ENCODE measurements at regions not wholly inside any gene's neighbourhood (a gene's known extent, or its start where the extent isn't known, plus 50 kb on each side); places are given as distances from the start of the nearest gene placed in this dataset.
A peak's percentile ranks its signal among the peaks of the same experiment; 100 is the strongest.
"Not testable (repeated sequence)": the region's sequence is repeated elsewhere in the genome, so short reads cannot be mapped to it uniquely, and the experiment has no call there.

GRCh38 chr4:187125062-187125461 lies 401.4 kb upstream of the FAT1 start:
- DNase-seq (ENCODE audit: low read depth), result no peak

DNA sequence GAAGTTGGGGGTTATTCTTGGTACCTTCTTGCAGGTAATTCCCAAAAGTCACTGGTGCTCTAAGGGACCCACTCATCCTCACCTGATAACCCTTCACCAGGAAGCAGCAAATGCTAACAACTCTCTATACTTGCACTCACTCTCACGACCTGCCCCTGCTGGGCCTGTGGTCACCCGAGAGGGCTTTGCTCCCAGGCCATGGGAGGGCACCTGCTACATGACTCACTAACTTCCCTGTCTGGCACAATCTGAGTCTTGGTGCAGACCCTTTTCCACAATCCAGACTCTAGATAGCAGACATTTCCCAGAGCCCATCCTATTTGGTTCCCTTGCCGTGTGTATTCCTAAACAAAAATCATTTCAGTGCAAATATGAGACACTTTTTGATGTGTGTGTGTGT lies 403.8 kb upstream of the FAT1 start:
- no peak for DNase-seq (ENCODE audit: low read depth)

DNA sequence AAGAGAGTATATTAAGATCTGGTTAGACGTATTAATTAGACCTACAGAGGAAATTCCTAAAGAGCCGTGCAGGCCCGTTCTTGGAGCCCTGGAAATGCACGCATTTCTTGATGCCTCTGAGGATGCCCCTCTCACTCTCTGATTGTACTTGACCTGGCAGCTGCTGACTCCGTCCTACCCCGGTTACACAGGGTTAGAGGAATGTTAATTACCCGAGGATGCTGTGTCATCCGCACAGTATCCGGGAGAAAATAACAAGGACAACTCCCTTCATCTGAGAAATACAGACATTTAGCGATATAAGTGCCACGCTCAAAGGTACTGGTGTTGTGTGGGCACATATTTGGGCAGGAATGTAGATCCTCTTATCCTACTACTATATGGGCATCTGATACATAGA lies 404.6 kb upstream of the FAT1 start:
- peak; percentile 13 for DNase-seq (ENCODE audit: low read depth)

- no peak for DNase-seq (ENCODE audit: low read depth)
These were observed 405.3 kb upstream of the FAT1 start for GRCh38 chr4:187128976-187129375.

DNA sequence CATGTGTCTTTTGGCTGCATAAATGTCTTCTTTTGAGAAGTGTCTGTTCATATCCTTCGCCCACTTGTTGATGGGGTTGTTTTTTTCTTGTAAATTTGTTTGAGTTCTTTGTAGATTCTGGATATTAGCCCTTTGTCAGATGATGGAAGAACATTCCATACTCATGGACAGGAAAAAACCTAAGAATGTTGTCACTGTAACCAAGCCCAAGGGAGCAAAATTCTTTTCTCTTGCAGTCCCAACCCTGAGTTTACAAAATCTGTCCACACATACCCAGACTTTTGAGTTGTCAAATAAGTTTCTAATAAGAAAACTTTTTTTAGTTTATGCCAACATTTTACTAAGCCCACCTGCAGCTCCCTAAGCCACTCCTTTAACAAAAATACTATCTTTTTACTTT lies 408.2 kb upstream of the FAT1 start:
- not testable (repeated sequence) for DNase-seq (ENCODE audit: low read depth)

DNA sequence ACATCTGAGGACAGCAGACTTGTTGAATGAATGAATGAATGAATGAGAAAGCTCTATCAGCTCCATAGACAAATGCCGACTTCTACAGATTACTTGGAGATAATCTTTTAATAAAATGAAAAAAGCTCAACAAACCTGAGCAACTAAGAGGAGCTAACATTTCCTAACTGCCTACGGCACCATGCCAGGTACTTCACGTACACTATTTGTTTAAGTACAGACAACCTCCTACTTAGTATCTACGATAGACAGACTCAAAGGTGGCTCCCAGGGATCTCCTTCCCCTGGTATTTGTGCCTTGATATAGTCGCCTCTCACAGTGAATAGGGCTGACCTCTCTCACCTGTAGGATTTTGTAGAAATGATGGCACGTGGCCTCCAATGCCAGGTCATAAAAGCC lies 412.2 kb upstream of the FAT1 start:
- no peak for DNase-seq (ENCODE audit: low read depth)

DNA sequence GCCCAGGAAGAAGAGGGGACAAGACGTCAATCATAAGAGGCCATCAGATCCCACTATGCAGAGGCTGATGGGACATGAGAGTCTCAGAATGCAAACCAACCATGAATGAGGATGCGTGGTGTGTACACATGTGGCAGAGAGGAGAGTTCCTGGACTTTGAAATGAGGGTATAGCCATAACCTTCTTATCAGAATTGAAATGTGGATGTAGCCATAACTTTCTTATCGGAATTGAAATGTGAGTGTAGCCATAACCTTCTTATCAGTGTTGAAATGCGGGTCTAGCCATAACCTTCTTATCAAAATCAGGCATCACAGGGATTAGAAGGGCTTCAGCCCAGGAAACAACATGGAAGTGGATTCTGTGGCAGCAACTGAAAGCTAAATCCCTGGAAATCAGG lies 415.5 kb upstream of the FAT1 start:
- no peak for DNase-seq (ENCODE audit: low read depth)

GRCh38 chr4:187141101-187141500 lies 417.4 kb upstream of the FAT1 start:
- DNase-seq (ENCODE audit: low read depth), result no peak

DNA sequence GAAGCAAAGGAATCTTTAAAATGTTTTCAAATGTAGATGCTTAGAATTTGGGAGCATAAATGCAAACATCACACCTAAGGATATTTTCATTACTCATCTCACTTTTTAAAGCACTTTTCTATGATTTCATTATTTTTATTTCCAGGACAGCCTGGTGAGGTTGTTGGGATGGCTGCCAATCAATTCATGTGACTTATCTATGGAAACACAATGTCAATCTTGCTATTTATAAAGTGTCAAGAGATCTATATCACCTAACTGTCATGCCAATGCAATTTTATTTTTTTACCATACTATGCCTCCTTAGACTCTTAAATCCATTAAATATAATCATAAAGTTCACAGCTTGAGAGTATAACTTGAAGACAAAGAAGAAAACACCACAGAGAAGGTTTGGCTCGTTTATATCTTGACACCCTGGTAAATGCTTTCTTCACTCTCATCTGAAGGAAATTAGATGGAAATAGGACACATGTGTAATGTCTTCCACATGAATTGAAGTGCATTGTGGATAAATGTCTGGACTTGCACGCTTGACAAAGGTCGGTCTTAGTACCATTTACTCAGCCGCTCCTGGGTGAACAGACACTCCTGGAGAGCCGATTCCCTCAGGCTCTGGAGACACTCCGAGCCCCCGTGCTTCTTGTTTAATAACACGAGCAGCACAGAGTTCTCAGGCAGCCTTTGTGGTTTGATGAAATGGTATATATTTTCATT lies 425.7 kb upstream of the FAT1 start:
- no peak for DNase-seq (ENCODE audit: low read depth)

DNA sequence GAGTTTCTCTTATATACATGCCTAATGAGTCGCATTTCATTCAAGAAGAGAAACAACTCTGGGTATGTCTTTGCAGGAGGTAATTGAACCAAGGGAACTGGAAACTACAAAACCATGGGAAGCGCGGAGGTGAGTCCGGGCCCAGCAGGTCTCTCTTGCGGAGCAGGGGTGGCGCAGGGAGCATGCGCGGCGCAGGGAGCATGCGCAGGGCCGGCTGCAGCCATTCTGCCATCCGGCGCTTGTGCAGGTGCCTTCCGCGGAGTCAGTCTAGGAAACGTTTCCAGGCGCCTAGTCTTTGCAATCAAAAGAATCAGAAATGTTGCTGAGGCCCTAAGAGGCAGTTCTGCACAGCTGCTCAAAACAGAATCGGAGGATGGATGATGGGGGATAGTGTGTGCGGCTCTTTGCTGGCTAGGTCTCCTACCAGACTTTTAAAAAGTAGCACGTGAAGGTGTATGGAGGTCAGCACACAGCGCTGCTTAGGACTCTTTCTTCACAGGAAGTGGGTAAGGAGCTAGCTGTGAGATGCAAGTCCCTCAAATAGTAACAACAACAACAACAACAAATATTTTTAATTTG lies 433.8 kb upstream of the FAT1 start:
- no peak for DNase-seq (ENCODE audit: low read depth)

- DNase-seq (ENCODE audit: low read depth), result no peak
These were observed 434.3 kb upstream of the FAT1 start for GRCh38 chr4:187158003-187158402.

GRCh38 chr4:187160486-187160885 lies 436.8 kb upstream of the FAT1 start:
- no peak for DNase-seq (ENCODE audit: low read depth)

DNA sequence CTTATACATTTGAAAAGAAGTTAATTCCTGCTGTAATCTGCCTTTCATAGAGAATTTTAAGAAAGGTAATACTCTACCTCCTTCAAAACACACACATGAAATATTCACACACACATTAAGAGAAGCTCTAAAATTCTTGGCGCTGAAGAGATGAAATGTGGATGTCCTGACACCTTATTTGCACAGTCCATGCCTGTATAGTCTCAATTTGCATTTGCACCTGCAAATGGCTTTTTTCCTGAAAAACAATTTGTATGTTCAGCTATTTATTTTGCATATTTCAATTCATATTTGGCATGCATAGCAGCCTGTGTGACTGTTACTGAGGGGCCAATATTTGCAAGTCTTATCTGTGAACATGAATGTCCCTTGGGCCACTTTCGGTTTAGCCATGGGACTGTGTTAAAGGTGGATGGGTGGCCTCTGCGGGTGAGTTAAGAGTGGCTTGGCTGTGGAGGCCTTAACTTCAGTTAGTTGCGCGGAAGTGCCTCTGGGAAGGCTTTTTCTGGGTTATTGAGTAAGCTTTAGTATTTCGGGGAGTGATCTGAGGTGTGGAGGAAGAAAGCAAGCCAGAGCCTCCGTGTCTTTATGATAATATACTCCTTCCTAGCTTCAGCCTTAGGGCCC lies 443.3 kb upstream of the FAT1 start:
- no peak for DNase-seq (ENCODE audit: low read depth)

DNA sequence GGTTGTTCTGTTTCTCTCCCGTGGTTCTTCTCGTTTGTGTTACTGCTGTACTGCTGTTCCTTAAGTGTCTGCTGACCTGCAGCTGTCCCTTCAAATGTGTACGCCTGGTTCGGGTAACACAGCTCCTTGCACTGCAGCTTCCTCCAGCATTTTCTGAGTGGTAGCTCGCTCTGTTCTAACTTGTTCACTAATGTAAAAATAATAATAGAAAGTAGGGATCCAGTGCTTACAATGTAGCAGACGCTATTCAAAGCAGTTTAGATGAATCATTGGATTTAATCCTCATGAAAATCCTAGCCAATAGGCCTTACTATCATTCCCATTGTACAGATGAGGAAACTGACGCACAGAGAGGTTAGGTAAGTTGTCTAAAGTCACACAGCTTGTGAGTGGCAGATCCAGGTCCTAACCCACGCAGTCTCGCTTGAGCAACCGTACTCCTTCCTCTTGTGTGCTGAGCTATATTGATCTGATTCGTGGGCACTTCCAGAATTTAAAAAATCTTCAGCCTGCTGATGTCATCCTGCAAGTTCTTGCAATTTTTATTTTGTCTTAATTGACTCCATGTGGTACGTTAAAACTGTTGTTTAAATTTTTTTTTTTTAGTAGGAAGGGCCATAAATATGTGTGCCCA lies 448.2 kb upstream of the FAT1 start:
- no peak for DNase-seq (ENCODE audit: low read depth)

- peak; percentile 22 for DNase-seq (ENCODE audit: low read depth)
These were observed 448.7 kb upstream of the FAT1 start for GRCh38 chr4:187172340-187172761.

GRCh38 chr4:187174749-187175148 lies 451.1 kb upstream of the FAT1 start:
- no peak for DNase-seq (ENCODE audit: low read depth)

DNA sequence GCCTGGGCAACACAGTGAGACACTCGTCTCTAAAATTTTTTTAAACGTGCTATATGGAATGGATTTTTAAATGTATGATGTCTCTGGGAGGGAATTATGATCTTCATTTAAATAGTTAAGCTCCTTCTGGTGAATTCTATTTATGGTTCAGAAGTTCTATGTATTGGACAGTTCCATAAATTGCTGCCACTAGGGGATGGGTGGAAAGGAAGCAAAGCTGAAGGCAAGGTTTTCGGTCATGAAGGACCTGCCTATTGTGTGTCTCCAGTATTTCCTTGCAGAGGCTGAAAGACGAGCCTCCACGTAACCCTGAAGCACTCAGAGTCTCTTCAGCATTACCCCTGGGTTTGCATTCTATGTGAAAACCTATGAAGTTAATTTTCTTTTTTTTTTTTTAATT lies 451.5 kb upstream of the FAT1 start:
- DNase-seq (ENCODE audit: low read depth), result no peak

GRCh38 chr4:187176261-187176910 lies 452.7 kb upstream of the FAT1 start:
- no peak for DNase-seq (ENCODE audit: low read depth)

DNA sequence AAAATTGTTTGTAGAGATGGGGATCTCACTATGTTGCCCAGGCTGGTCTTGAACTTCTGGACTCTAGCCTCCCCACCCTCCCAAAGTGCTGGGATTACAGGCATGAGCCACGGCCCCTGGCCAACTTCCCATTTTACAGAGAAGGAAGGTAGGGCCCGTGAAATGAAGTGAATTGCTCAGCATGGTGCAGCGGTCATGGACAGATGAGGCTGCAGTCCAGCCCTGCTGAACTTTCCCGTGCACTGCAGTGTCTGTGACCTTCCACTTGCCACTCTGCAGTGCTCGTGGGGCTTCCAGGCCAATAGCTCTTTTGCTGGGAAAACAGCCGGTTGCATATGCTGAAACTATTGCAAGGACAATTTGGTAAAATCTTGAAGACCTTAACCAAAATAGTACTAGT lies 454.4 kb upstream of the FAT1 start:
- DNase-seq (ENCODE audit: low read depth), result no peak

DNA sequence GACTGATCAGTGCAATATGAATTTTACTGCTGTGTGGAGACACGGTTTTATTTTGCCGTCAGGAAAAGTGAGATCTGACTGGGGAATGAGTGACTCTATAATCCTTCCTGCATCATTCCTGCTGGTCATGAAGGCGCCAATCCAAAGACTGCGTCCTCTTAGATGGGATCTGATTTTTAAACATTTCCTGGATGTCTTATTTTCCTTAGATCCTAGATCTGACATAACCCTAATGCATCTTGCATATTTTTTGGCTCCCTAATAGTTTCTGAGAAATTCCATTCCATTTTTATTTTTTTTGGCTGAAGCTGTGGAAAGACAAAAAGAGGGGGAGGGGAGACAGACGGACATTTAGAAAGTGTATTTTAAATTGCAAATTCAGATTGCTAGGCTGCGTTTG lies 454.9 kb upstream of the FAT1 start:
- DNase-seq (ENCODE audit: low read depth), result no peak

GRCh38 chr4:187179086-187180058 lies 455.7 kb upstream of the FAT1 start:
- no peak for DNase-seq (ENCODE audit: low read depth)

Data from amniotic epithelial cell (primary cell).